Dermis microvascular lymphatic vessel endothelial cell (primary cell): ENCODE measurements at regions not wholly inside any gene's neighbourhood (a gene's known extent, or its start where the extent isn't known, plus 50 kb on each side); places are given as distances from the start of the nearest gene placed in this dataset.
"Not testable (repeated sequence)": the region's sequence is repeated elsewhere in the genome, so short reads cannot be mapped to it uniquely, and the experiment has no call there.

Source experiments
- DNase-seq, 2 donors: peaks; one replicate each; pipeline versions ENCODE4 v3.0.0 to v3.0.0-alpha.2; 2010; ENCODE audit warnings: low read depth in 2 of 2

DNA sequence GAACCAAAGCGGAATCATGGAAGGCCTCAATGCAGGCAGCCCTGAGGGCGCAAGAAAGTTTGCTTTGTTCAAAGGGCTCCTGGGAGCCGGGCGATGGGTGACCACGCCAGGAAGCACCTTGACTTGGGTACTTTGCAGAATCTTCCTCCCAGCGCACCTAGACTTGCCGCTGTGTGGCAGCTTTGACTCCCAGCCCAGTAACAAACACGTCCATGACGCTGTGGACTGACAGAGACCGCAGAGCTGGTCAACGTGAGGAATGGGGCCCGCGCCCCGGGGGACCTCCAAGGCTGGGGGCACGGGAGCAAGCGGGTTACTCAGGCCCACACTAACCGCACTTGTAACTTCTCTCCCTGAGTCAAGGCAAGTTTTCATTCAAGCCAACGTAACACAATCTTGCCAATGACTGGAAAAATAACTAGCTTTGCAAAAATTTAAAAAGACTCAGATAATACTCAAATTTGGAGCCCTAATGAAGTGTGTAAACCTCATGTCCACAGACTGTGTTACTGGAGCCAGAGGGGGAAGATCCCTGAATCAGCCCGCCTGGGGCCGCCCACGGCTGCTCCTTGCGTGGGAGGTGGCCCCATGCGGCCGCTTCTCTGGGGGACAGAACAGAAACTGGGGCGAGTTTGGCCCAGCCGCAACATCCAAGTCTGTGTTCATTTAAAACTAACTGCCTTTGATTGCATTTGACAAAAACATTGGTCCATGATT lies 130.8 kb downstream of the DNAJB6 start:
- DNase-seq: no peak

DNA sequence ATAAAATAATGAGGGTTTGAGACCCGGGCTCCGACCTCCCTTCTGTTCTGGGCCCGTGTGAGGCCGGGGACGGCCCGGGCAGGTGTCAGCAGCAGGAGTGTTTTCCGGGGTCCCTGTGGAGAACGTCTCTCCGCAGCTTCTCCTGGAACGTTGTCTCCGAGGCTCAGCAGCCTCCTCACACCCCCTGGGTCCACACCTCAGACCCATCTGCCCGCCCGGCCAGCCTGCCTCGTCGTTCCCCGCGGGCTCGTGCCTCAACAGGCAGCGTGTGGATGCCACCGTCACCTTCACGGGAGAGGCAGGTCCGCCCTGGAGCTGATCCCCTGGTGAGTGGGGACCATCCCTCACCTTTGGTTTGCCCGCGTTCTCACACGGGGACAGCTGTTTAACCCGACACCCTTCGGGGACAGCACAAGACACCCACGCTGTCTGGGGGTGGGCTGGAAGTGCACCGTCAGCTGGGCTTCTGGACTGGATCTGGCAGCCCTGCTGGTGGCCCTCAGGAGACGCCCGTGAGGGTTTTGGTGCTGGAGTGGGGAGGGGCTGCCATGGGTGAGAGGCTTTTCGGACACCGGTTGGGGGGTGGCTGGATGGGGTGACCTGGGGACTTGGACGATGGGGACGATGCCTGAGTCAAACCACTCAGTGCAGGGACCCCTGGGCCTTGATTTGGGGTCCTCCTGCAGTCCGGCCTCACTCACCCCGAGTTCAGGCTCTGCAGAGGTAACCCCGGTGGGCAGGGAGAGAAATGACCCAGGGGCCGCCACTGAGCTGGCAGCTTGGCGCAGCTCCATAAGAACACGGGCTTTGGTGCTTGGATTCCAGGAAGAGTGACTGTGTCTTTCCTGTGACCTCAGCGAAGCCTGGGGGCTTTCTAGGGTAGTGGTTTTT lies 131.7 kb downstream of the DNAJB6 start:
- no peak for DNase-seq

DNA sequence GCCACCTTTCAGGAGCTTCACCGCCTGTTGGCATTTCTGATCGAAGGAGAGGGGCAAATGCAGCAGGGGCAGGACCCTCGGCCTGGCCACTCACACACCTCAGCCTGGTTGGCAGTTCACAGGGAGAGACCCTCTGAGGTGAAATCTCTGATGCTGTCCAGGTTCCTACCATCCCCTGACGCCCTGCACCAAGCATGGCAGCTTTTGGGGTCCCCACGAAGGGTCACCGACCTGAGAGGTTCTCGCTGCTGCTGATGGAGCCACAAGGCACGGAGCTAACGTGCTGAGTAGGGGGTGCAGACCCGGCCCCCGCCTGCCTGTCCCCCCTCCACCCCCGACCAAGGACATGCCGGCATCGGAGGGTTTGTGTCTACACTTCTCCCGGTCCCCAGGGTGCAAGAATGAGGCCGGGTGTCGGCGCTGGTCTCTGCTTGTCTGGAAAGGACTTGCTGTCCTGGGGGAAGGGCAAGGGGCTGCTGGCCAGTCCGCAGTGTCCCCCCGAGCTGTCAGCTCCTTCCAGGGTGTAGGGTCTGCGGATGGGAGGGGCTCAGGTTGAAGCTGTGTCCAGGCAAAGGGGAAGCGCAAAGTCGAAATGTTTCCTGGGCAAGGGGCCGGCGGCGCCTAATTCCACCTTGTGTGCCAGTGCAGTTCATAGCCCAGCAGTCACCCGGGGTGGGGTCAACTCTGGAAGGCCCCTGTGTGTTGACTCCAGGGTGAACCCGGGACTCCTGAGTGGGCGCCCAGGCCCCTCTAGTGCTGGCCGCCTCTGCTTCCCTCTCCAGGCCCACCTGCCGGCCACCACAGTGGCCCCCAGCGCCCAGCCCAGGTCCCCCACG lies 132.6 kb downstream of the DNAJB6 start:
- no peak for DNase-seq

DNA sequence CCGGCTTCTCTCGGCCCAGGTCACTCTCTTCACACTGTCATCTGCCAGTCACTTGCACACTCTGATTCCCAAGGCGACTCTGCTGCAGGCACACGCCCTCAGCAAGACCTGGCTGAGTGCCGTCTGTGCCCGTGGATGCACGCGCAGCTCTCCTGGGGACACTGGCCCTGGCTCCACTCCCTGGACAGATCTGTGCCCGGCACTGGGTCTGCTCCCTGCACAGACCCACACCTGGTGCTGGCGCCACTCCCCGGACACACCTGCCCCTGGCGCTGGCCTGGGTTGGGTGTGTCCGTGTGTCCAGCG lies 133.2 kb downstream of the DNAJB6 start:
- DNase-seq: no peak

DNA sequence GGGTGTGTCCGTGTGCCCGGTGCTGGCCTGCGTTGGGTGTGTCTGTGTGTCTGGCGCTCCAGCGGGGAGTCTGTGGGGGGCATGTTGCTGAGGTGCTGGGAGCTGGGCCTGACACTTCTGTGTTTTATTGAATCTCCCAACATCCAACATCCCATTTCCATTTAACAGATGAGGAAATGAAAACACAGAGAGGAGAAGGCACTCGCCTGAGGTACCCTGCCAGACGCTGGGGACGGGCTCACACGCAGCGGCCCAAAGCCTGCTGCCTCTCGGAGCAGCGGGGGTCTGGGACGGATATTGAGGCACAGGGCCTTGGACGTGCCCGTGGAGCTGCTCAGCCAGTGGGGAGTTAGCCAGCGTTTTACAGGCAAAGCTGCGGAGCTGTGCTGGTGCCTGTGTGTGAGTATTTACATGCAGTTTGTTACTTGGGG lies 133.9 kb downstream of the DNAJB6 start:
- DNase-seq: no peak

DNA sequence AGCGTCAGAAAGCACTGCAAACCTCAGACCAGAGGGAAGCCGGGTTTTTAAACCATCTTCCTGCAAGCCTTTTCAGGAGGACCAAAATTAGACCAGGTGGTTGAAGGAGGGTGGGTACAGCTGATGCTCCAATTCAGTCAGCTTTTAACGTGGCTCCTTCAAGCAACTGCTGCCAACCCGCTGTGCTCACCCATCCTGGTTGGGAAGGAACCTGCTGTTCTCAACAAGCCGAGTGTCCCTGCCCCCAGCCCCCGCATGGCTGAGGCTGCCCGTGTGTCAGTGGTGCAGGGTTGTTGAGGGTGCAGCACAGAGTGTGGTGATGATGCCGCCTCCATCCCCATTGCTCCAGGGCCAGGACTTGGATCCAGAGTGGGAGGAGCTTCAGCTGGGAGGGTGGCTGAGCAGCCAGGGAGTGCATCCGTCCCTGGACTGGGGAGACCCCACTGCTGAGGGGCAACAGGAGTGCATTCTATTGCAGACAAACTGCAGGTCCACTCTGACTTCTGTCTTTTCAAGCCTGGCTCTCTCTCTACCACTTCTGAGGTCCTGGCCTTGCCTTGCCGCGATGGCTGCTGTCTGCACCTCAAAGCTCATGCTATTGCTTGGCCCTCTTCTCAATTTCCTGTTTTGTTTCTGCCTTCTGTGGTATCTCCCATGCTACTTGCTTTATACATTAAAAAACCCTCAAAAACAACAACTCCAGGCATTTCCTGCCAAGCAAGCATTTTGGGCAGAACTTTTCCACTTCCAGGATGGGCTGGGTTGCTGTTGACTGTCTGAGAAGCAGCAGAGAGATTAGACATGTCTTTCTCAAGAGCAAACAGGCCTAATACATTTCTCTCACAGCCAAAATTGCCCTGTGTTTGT lies 134.7 kb downstream of the DNAJB6 start:
- no peak for DNase-seq

DNA sequence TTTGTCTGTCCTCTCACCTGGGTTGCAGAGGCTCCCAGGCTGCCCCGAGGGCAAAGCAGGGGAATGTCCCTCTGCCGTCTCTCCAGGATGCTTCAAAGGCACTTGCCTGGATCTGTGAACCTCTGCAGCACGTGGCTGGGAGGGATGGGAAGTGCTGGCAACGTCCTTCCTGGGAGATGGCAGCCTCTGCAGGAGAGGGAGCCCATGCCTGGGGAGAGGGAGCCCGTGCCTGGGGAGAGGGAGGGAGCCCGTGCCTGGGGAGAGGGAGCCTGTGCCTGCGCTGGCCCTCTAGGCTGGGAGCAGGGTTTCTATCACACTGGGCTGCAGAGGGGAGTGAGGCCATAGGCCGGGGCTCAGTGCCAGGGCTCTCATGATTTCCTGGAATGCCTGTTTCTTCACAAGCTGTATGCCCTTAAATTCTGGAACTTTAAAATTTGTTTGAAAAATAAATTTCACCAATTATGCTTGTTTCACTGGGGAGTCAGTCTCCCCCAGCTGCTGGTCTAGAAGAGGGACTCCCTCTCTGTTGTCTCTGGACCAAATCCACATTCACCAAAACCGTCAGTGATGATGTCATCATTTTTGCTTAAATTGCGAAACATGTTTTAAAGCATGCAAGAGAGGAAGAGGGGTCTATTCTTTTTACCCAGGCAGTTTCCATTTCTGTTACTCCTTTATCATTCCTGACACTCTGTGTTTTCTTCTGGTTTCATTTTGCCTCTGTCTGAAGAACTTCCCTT lies 135.7 kb downstream of the DNAJB6 start:
- no peak for DNase-seq

DNA sequence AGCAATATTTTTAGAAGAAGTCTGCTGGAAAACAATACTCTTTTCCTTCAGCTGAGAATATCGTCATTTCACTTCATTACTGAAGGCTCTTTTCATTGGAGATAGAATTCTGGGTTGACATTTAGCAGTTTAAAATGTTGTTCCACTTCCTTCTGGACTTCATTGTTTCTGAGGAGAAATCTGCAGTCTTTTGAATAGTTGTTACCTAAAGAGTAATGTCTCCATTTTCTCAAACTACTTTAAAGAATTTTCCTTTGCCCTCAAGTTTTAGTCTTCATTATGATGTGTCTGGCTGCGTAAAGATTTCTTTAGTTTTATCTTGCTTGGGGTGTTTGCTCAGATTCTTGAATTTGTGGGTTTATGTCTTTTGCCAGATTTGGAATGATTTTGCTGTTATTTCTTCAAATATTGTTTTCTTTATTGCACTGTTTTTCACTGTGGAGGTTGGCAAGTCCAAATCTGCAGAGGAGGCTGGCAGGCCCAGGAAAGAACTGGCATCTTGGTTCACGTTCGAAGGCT lies 136.3 kb downstream of the DNAJB6 start:
- no peak for DNase-seq

DNA sequence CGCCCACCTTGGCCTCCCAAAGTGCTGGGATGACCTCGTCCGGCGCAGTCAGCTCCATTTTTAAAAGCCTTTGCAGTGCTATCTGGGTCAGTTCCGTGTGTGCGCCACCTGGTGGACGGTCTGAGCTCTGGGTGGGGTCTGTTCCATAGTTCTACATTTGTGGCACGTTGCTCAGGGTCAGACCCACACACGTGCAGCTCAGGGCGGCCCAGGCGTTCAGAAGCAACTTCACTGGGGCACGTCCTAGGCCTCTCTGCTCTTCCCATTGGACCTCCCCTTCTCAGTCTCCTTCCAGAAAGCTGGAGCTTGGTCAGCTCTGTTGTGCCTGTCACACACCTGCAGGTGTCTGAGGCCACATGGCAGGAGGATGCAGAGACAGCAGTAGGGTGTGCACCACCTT lies 137.9 kb downstream of the DNAJB6 start:
- peak in 1 of 2 donors; percentile 36 for DNase-seq

DNA sequence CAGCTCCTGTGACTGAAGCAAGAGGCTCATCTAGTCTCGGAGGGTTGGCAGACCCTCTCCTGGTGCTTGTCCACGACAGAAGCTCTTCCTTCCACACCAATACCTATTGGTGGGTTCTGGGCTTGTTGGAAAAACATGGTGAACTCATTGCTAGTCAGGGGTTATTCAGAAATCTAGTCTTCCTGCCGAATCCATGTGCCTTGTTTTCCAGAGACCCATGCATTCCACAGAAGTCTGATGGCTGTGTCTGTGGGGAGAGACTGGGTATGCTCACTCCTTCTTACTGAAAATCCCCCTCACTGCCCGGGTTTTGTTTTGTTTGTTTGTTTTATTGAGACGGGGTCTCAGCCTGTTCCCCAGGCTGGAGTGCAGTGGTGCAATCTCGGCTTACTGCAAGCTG lies 138.3 kb downstream of the DNAJB6 start:
- DNase-seq: no peak

DNA sequence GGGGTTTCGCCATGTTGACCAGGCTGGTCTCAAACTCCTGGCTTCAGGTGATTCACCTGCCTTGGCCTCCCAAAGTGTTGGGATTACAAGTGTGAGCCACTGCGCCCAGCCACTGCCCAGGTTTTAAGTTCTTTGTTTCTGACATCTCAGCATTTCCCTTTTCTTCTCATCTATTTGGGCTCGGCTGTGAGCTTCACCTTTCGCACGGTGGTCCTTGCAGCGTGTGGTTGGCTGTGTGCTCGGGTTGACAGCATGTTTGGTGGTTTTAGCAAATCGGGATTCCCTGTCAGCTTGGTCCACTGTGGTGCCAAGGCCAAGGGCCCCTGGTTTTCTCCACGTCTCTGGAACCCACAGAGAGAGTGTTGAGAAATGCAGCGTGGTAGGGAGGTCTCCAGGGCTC lies 138.8 kb downstream of the DNAJB6 start:
- no peak for DNase-seq

DNA sequence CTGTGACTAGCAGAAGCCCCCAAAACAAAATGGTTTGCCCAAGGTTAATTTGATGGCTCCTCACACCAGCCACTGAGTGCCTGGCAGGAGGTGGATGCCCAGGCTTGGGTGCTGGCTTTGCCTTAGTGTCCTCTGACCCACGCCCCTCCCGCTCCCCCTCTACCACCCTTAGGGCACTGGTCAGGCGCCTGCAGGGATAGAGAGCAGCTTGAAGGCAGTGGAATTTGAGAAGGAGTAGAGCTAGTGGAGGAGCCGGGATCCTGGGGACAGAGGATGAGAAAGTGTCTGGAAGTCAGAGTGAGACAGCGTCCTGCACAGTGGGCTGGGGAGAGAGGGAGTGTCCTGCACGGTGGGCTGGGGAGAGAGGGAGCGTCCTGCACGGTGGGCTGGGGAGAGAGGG lies 139.4 kb downstream of the DNAJB6 start:
- DNase-seq: no peak

DNA sequence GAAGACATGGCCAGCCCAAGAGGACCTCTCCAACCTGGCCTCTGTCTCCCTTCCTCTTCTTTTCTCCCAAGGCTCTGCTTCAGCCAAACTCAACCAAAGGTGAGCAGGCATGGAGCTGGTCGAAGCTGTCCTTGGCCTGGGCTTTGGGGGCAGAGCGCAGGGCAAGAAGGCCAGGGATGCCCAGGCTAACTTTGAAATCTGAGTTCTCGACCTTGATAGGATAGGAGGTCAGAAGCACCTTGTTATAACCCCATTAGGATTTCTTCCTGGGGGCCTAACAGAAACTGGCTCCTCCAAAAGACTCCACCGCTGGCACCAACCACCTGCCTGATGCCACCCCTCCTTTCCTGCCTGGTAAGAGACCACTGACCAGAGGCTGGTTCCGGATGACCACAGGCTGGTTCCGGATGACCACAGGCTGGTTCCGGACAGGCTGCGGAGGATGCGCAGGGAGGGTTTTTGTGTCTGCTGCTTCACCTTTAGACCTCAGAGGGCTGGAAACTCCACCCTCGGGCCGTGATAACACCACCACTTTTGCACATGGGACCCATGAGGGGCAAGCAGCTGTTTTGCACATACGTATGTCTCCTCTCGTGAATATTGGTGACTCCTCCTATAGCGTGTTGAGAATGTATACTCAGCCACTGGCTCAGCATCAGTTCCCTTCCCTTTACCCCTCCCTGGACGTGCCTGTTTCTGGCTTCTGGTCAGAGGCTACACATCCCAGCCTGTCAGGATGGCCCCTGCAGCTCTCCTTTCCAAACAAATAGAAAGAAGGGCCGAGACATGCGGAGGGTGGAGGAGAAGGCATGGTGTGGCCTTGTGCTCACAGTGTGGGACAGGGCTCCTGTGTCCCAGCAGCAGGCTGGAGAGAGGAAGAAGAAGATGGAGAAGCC lies 140.1 kb downstream of the DNAJB6 start:
- DNase-seq: no peak

DNA sequence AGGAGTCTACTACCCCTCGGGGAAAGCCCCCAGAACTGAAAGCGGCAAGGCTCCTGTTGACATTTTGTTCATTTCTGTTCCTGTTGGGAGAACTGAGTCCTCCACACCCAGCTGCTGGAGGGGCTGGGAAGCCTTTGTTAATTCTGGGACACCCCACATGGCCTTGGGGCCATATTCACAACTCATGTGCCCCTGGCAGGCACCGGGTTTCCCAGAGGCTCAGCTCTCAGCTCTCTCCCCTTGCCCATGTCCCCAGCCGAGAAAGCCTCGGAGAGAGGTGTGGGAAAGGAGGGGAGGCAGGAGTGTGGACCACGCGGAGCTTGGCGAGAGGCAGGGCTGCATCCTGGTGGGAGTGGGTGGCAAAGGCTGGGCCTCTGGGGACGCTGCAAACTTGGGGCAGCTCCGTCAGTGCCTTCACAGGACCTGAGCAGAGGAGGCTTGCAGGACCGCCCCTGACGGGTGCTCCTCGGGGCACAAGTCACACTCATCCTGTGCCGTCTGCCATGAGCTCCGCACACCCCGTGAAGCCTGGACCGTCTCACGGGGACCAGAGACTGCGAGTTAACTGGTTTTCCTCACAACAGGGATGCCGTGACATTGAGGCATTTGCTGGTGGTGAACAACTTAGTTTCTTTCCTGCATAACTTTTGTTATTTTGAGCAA lies 140.9 kb downstream of the DNAJB6 start:
- no peak for DNase-seq

DNA sequence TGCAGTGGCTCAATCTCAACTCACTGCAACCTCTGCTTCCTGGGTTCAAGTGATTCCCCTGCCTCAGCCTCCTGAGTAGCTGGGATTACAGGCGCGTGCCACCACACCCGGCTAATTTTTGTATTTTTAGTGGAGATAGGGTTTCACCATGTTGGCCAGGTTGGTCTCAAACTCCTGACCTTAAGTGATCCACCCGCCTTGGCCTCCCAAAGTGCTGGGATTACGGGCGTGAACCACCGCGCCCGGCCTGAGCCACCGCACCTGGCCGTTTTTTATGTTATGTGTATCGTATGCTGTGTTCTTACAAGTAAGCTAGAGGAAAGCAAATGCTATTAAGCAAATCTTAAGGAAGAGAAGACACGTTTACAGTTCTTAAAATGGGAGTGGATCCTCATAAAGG lies 141.8 kb downstream of the DNAJB6 start:
- not testable (repeated sequence) for DNase-seq

DNA sequence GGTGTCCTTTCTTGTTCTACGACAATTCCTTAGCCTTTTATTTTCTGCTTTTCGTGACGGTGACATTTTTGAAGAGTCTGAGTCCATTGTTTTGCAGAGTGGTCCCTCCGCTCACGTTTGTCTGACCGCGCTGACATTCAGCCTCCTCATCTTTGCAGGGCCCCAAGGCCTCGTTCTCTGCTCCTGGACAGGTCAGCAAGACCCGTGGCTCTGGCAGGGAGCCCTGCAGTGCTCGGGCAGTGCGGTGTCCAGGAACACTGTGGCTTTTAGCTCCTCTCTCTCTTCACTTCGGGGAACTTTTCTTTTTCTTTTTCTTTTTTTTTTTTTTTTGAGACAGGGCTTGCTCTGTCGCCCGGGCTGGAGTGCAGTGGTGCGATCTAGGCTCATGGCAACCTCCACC lies 142.5 kb downstream of the DNAJB6 start:
- DNase-seq: no peak

DNA sequence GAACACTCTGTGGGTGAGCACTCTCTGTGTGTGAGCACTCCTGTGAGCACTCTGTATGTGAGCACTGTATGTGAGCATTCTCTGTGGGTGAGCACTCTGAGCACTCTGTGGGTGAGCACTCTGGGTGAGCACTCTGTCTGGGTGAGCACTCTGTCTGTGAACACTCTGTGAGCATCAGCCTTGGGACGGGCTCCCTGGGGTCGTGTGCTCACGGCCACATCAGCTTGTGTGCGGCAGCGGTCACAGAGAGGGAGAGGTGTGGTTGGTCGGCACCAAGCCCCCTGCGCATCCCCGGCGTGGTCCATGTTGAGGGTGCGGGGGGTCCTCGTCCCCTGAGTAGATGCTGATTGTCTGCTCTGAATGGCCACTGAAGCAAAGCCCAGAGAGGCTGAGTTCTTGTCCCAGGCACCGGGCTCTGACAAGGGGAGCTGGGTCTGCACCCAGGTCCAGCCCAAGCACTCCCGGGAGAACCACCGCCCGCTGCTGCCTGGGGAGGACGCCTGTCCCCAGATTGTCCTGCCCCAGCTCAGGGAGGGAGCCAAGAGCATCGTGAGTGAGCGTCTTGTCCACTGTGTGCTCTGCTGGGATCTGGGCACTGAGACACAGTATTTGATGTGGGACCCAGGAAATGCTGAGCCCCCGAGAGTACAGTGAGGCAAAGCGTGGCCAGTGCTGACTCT lies 143.7 kb downstream of the DNAJB6 start:
- DNase-seq: no peak

DNA sequence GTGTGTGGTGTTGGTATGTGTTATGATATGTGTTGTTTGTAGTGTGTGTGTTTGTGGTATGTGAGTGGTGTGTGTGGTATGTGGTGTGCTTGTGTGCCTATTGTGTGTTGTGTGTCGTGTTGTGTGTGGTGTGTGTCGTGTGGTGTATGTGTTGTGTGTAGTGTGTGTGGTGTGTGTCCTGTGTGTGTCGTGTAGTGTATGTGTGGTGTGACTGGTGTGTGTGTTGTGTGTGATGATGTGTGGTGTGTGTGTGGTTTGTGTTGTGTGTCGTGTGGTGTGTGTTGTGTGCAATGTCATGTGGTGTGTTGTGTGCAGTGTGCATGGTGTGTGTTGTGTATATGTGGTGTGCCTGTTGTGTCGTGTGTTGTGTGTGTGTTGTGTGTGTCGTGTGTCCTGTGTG lies 144.6 kb downstream of the DNAJB6 start:
- no peak for DNase-seq
